HCT116 (cell line): ENCODE measurements at regions not wholly inside any gene's neighbourhood (a gene's known extent, or its start where the extent isn't known, plus 50 kb on each side); places are given as distances from the start of the nearest gene placed in this dataset.

ENCODE experiments used
- ATF3 ChIP-seq: IDR thresholded peaks from 2 replicates; pipeline ENCODE4 v1.6.1; 2012
- CTCF ChIP-seq, 3 experiments: fragments of 200-600 bp in 1 of 3; sonication (generic) in 1 of 3; IDR thresholded peaks in 2 of 3; conservative IDR thresholded peaks in 1 of 3; 2 replicates each; pipeline ENCODE4 v1.5.1; 2012 to 2017; ENCODE audit warnings: low read depth in 2 of 3, low read length in 2 of 3, antibody characterized with exemption in 1 of 3, borderline replicate concordance in 1 of 3, control low read depth in 1 of 3, mild to moderate bottlenecking in 1 of 3, mixed read lengths in 1 of 3, mixed run types in 1 of 3, moderate library complexity in 1 of 3; ENCODE audit not compliant: insufficient read depth in 1 of 3
- EGR1 ChIP-seq: IDR thresholded peaks from 2 replicates; pipeline ENCODE4 v1.6.1; 2012; ENCODE audit warnings: low read depth
- EZH2 ChIP-seq: fragments of 200-600 bp; sonication (generic); IDR thresholded peaks from 2 replicates; pipeline ENCODE4 v1.6.1; 2017; ENCODE audit warnings: antibody characterized with exemption, mixed run types
- POLR2A ChIP-seq: IDR thresholded peaks from 2 replicates; pipeline ENCODE4 v1.7.0; 2011; ENCODE audit warnings: borderline replicate concordance; ENCODE audit not compliant: insufficient read depth, insufficient read length; ENCODE audit errors: extremely low read depth
- POLR2AphosphoS5 ChIP-seq: IDR thresholded peaks from 2 replicates; pipeline ENCODE4 v1.6.1; 2011; ENCODE audit warnings: mild to moderate bottlenecking, low read depth, low read length, moderate library complexity
- SP1 ChIP-seq: IDR thresholded peaks from 2 replicates; pipeline ENCODE4 v1.6.1; 2012; ENCODE audit warnings: low read depth
- TCF7L2 ChIP-seq: IDR thresholded peaks from 2 replicates; pipeline ENCODE4 v1.7.0; 2011; ENCODE audit warnings: borderline replicate concordance, inconsistent platforms; ENCODE audit not compliant: insufficient read depth, insufficient read length; ENCODE audit errors: extremely low read depth
- ZFX ChIP-seq: fragments of 450-650 bp; IDR thresholded peaks from 2 replicates; pipeline ENCODE4 v1.6.1; 2017

- TF ChIP-seq EZH2 = no peak
- no peak for TF ChIP-seq ZFX
- TF ChIP-seq POLR2A = no peak
- TF ChIP-seq ATF3 = no peak
- TF ChIP-seq CTCF (IDR thresholded peaks at IDR 0.05 in 2 of 3, conservative IDR thresholded peaks at IDR 0.05 in 1 of 3; ENCODE audit: borderline replicate concordance in 1 of 3, insufficient read depth in 1 of 3, low read depth in 2 of 3, low read length in 2 of 3) = no peak
- no peak for TF ChIP-seq TCF7L2
- TF ChIP-seq SP1 = no peak
- TF ChIP-seq POLR2AphosphoS5 = no peak
- TF ChIP-seq EGR1 = no peak
Observed at GRCh38 chr9:19879062-19879461, 90.2 kb upstream of the SLC24A2 start.
